Natural killer cell (primary cell): ENCODE measurements at regions not wholly inside any gene's neighbourhood (a gene's known extent, or its start where the extent isn't known, plus 50 kb on each side); places are given as distances from the start of the nearest gene placed in this dataset.
"Not testable (repeated sequence)": the region's sequence is repeated elsewhere in the genome, so short reads cannot be mapped to it uniquely, and the experiment has no call there.

Experiments used
- ATAC-seq, 3 donors: fragments of 150-1000 bp in 2 of 3; fragments of 200-7000 bp in 1 of 3; cut with Tn5 transposase; 1 replicate in 1 of 3; 2 replicates in 2 of 3; pipeline ENCODE4 v1.10.0; 2021; ENCODE audit warnings: mild to moderate bottlenecking in 2 of 3, moderate library complexity in 2 of 3
- DNase-seq, 2 donors: peaks; one replicate each; pipeline versions ENCODE4 v3.0.0 to v3.0.0-alpha.2; 2013 to 2021; ENCODE audit warnings: mixed read lengths in 1 of 2
- H3K27ac ChIP-seq: one replicate; pipeline ENCODE4 v1.5.1; 2013; ENCODE audit warnings: mild to moderate bottlenecking, low read length
- H3K27me3 ChIP-seq: one replicate; pipeline ENCODE4 v1.6.1; 2013; ENCODE audit warnings: low read length; ENCODE audit not compliant: control insufficient read depth, insufficient read depth
- H3K36me3 ChIP-seq: one replicate; pipeline ENCODE4 v1.6.1; 2013; ENCODE audit warnings: low read length; ENCODE audit not compliant: control insufficient read depth, insufficient read depth
- H3K4me1 ChIP-seq: one replicate; pipeline ENCODE4 v1.6.1; 2013; ENCODE audit warnings: low read length; ENCODE audit not compliant: control insufficient read depth, insufficient read depth
- H3K4me3 ChIP-seq: one replicate; pipeline ENCODE4 v1.5.1; 2013; ENCODE audit warnings: low read length
- H3K9me3 ChIP-seq: one replicate; pipeline ENCODE4 v1.6.1; 2013; ENCODE audit warnings: low read length; ENCODE audit not compliant: control insufficient read depth, insufficient read depth
- H3K27ac Mint-ChIP-seq, 2 donors: one replicate each; pipeline ENCODE4 v1.8.0; 2022; ENCODE audit warnings: mild to moderate bottlenecking in 2 of 2, mixed read lengths in 2 of 2, moderate library complexity in 1 of 2
- H3K27me3 Mint-ChIP-seq, 2 donors: one replicate each; pipeline ENCODE4 v1.8.0; 2022; ENCODE audit warnings: low read depth in 2 of 2, mixed read lengths in 2 of 2
- H3K36me3 Mint-ChIP-seq: one replicate; pipeline ENCODE4 v1.8.0; 2022; ENCODE audit warnings: mixed read lengths
- H3K4me1 Mint-ChIP-seq, 2 donors: one replicate each; pipeline ENCODE4 v1.8.0; 2022; ENCODE audit warnings: mixed read lengths in 2 of 2
- H3K4me3 Mint-ChIP-seq: one replicate; pipeline ENCODE4 v1.8.0; 2022; ENCODE audit warnings: mild to moderate bottlenecking, moderate library complexity, mixed read lengths
- H3K9me3 Mint-ChIP-seq, 2 donors: one replicate each; pipeline ENCODE4 v1.8.0; 2022; ENCODE audit warnings: mixed read lengths in 2 of 2
- WGBS: methylation state at CpG from one replicate; pipeline ENCODE4 v1.1.7; 2013; ENCODE audit warnings: missing lambda C conversion rate; ENCODE audit not compliant: insufficient coverage; 5-methylcytosine and 5-hydroxymethylcytosine counted together
- intact Hi-C: fragments of 100-400 bp; cut with micrococcal nuclease; formaldehyde crosslinking; loops from one replicate; pipeline ENCODE4 v1.14.2; 2022

GRCh38 chr21:10384304-10384861 lies 137.0 kb upstream of the TPTE start:
- intact Hi-C loops, H3K27ac Mint-ChIP-seq, H3K4me1 Mint-ChIP-seq, ATAC-seq, H3K27ac ChIP-seq, H3K4me3 ChIP-seq, H3K27me3 ChIP-seq, H3K4me3 Mint-ChIP-seq, H3K9me3 Mint-ChIP-seq, H3K27me3 Mint-ChIP-seq, H3K36me3 Mint-ChIP-seq, H3K4me1 ChIP-seq, DNase-seq, H3K36me3 ChIP-seq: not testable (repeated sequence)
- 58% methylated on average over 2 of the region's 3 CpGs for WGBS
- peaks cover 66% of the 10 kb centered on the region for H3K9me3 ChIP-seq

DNA sequence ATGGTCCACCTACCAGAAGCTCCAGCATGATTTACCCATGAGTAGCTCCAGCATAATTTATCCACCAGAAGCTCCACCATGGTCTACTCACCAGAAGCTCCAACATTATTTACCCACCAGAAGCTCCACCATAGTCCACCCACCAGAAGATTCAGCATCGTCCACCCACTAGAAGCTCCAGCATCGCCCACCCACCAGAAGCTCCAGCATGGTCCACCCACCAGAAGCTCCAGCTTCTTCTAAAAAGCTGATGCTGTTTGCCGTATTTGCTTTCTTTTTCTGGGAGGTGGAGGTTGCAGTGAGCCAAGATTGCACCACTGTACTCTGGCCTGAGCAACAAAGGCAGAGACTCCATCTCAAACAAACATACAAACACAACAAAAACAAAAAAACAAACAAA lies 136.2 kb upstream of the TPTE start:
- 85% methylated on average over 3 of the region's 3 CpGs for WGBS
- H3K9me3 ChIP-seq: peaks cover 59% of the 10 kb centered on the region
- H3K27ac Mint-ChIP-seq, intact Hi-C loops, H3K4me3 ChIP-seq, DNase-seq, H3K36me3 Mint-ChIP-seq, H3K27ac ChIP-seq, H3K36me3 ChIP-seq, H3K4me1 ChIP-seq, ATAC-seq, H3K9me3 Mint-ChIP-seq, H3K27me3 Mint-ChIP-seq, H3K27me3 ChIP-seq, H3K4me1 Mint-ChIP-seq, H3K4me3 Mint-ChIP-seq: not testable (repeated sequence)

- H3K27me3 Mint-ChIP-seq, intact Hi-C loops, H3K27me3 ChIP-seq, H3K9me3 Mint-ChIP-seq, H3K27ac ChIP-seq, H3K4me3 Mint-ChIP-seq, H3K4me1 Mint-ChIP-seq, H3K27ac Mint-ChIP-seq, H3K36me3 Mint-ChIP-seq, H3K36me3 ChIP-seq, DNase-seq, H3K4me1 ChIP-seq, H3K4me3 ChIP-seq: not testable (repeated sequence)
- peaks cover 53% of the 10 kb centered on the region for H3K9me3 ChIP-seq
- peak in 1 of 3 donors; percentile 5 for ATAC-seq
- 71% methylated on average over 13 of the region's 13 CpGs for WGBS
Measured at GRCh38 chr21:10385898-10386527, 135.4 kb upstream of the TPTE start.

DNA sequence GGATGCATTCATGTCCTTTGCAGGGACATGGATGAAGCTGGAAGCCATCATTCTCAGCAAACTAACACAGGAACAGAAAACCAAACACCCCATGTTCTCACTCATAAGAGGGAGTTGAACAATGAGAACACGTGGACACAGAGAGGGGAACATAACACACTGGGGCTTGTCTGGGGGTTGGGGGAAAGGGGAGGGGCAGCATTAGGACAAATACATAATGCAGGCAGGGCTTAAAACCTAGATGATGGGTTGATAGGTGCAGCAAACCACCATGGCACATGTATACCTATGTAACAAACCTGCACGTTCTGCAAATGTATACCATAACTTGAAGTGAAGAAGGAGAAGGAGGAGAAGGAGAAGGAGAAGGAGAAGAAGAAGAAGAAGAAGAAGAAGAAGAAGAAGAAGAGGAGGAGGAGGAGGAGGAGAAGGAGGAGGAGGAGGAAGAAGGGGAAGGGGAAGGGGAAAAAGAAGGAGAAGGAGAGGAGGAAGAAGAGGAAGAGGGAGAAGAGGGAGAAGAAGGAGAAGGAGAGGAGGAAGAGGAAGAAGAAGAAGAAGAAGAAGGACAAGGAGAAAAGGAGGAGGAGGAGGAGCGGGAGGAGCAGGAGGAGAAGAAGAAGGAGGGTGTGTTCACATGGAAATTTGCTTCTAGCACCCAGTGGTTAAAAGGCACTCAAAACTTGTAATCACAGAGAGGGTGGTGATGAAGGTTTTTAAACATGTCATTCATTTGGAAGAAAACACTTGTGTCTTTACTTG lies 133.5 kb upstream of the TPTE start:
- H3K9me3 ChIP-seq: peaks cover 38% of the 10 kb centered on the region
- H3K4me3 ChIP-seq, DNase-seq, H3K27ac Mint-ChIP-seq, intact Hi-C loops, H3K27me3 Mint-ChIP-seq, H3K27me3 ChIP-seq, H3K9me3 Mint-ChIP-seq, H3K36me3 ChIP-seq, H3K27ac ChIP-seq, H3K36me3 Mint-ChIP-seq, H3K4me1 Mint-ChIP-seq, ATAC-seq, H3K4me1 ChIP-seq, H3K4me3 Mint-ChIP-seq: not testable (repeated sequence)
- WGBS: 50% methylated on average over 3 of the region's 3 CpGs

DNA sequence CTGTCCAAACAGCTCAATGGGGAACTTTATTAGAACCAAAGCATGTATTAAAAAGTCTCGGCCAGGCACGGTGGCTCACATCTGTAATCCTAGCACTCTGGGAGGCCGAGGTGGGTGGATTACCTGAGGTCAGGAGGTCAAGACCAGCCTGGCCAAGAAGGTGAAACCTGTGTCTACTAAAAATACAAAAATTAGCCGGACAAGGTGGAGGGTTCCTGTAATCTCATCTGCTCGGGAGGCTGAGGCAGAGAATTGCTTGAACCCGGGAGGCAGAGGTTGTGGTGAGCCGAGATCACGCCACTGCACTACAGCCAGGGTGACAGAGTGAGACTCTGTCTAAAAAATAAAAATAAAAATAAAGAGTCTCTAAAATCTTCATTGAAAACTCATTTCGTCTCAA lies 132.8 kb upstream of the TPTE start:
- H3K4me3 ChIP-seq, H3K9me3 Mint-ChIP-seq, H3K36me3 ChIP-seq, H3K27me3 ChIP-seq, ATAC-seq, DNase-seq, H3K27ac ChIP-seq, H3K4me1 ChIP-seq, H3K4me3 Mint-ChIP-seq, intact Hi-C loops, H3K27ac Mint-ChIP-seq, H3K27me3 Mint-ChIP-seq, H3K36me3 Mint-ChIP-seq, H3K4me1 Mint-ChIP-seq: not testable (repeated sequence)
- peaks cover 34% of the 10 kb centered on the region for H3K9me3 ChIP-seq
- WGBS: 70% methylated on average over 9 of the region's 9 CpGs

- H3K4me1 Mint-ChIP-seq, H3K27ac Mint-ChIP-seq, H3K27me3 ChIP-seq, ATAC-seq, H3K4me1 ChIP-seq, intact Hi-C loops, H3K27me3 Mint-ChIP-seq, DNase-seq, H3K9me3 ChIP-seq, H3K36me3 Mint-ChIP-seq, H3K27ac ChIP-seq, H3K9me3 Mint-ChIP-seq, H3K36me3 ChIP-seq, H3K4me3 Mint-ChIP-seq, H3K4me3 ChIP-seq: not testable (repeated sequence)
- no CpG with 5 or more reads among the region's 1 CpG for WGBS
Measured at GRCh38 chr21:10392301-10392700, 129.1 kb upstream of the TPTE start.

DNA sequence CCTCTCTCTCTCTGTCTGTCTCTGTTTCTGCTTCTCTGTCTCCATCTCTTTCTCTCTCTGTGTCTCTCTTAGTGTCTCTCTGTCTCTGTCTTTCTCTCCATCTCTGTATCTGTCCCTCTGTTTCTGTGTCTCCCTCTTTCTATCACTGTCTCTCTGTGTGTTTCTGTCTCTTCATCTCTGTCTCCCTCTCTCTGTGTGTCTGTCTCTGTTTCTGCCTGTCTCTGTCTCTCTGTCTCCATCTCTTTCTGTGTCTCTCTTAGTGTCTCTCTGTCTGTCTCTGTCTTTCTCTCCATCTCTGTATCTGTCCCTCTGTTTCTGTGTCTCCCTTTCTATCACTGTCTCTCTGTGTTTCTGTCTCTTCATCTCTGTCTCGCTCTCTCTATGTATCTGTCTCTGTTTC lies 125.4 kb upstream of the TPTE start:
- H3K36me3 Mint-ChIP-seq, H3K27ac Mint-ChIP-seq, H3K36me3 ChIP-seq, intact Hi-C loops, H3K27me3 ChIP-seq, H3K9me3 ChIP-seq, DNase-seq, ATAC-seq, H3K27ac ChIP-seq, H3K4me1 ChIP-seq, H3K9me3 Mint-ChIP-seq, H3K4me1 Mint-ChIP-seq, H3K27me3 Mint-ChIP-seq, H3K4me3 Mint-ChIP-seq, H3K4me3 ChIP-seq: not testable (repeated sequence)
- WGBS: 56% methylated on average over 1 of the region's 1 CpG

DNA sequence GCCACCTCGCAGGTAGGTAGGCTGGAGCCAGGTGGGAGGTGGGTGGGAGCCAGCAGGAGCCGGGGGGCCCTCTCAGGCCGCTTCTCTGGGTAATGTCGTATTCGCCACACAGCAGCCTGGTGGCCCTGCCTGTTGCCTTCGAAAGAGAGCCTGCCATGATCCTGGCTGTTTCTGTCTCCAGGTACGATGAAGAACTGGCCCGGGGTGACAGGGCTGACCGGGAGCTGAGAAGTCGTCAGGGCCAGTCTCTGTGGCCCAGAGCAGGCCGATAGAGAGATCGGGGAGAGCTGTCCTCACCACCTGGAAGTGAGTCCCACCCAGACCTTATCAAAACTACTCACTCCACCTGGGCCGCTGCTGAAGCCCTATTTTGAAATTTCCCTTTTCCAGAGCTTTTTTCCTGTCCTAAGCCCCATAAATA lies 123.9 kb upstream of the TPTE start:
- not testable (repeated sequence) for ATAC-seq
- peaks cover 21% of the 10 kb centered on the region for H3K9me3 ChIP-seq

More for the DNA sequence above, 123.9 kb upstream of the TPTE start:
- intact Hi-C loops, H3K27ac ChIP-seq, H3K27me3 Mint-ChIP-seq, H3K36me3 ChIP-seq, H3K4me1 Mint-ChIP-seq, H3K36me3 Mint-ChIP-seq, H3K4me3 ChIP-seq, H3K27ac Mint-ChIP-seq, H3K4me3 Mint-ChIP-seq, H3K9me3 Mint-ChIP-seq, H3K27me3 ChIP-seq, H3K4me1 ChIP-seq, DNase-seq: not testable (repeated sequence)
- WGBS: 81% methylated on average over 12 of the region's 13 CpGs
